HL-60 (cell line): ENCODE measurements at regions not wholly inside any gene's neighbourhood (a gene's known extent, or its start where the extent isn't known, plus 50 kb on each side); places are given as distances from the start of the nearest gene placed in this dataset.
"Not testable (repeated sequence)": the region's sequence is repeated elsewhere in the genome, so short reads cannot be mapped to it uniquely, and the experiment has no call there.

Source experiments
- DNase-seq, 2 experiments: peaks; one replicate each; pipeline ENCODE4 v3.0.0-alpha.2; 2010 to 2020; ENCODE audit warnings: low read depth in 1 of 2, low spot score in 1 of 2
- H3K27ac ChIP-seq: fragments of 250-450 bp; sonication (Bioruptor Pico); replicated peaks from 2 replicates; pipeline ENCODE4 v1.5.1; 2020; ENCODE audit warnings: mild to moderate bottlenecking, moderate library complexity
- H3K27me3 ChIP-seq: fragments of 250-450 bp; sonication (Bioruptor Pico); 2 replicates; pipeline ENCODE4 v1.5.1; 2021; ENCODE audit warnings: mild to moderate bottlenecking, moderate library complexity; ENCODE audit not compliant: insufficient read depth, poor library complexity, severe bottlenecking
- H3K4me3 ChIP-seq: replicated peaks from 2 replicates; pipeline ENCODE4 v1.5.1; 2011; ENCODE audit warnings: mild to moderate bottlenecking, control low read depth, low read length; ENCODE audit not compliant: insufficient read depth
- GABPA ChIP-seq: IDR thresholded peaks from 2 replicates; pipeline ENCODE4 v1.6.1; 2012; ENCODE audit warnings: low read depth
- POLR2AphosphoS5 ChIP-seq: IDR thresholded peaks from 2 replicates; pipeline ENCODE4 v1.6.1; 2012; ENCODE audit warnings: low read depth
- REST ChIP-seq: IDR thresholded peaks from 2 replicates; pipeline ENCODE4 v1.6.1; 2012; ENCODE audit warnings: low read depth; ENCODE audit not compliant: insufficient replicate concordance
- SPI1 ChIP-seq: IDR thresholded peaks from 2 replicates; pipeline ENCODE4 v1.6.1; 2012; ENCODE audit warnings: low read depth, mild to moderate bottlenecking, borderline replicate concordance
- TF ChIP-seq, protein P1 (sequence below): IDR thresholded peaks from one replicate; pipeline ENCODE4 v1.5.1; 2011; ENCODE audit warnings: low read length, control low read depth, inconsistent platforms; ENCODE audit not compliant: insufficient read depth

GRCh38 chr20:55934146-55934545 is 71.2 kb downstream of the CBLN4 start:
- DNase-seq: no peak
- Histone ChIP-seq H3K27ac (no peak overlapping the region), H3K4me3 (no peak overlapping the region), H3K27me3 (no peaks in the 10 kb centered on the region)
- TF ChIP-seq GABPA (no peak), REST (no peak), SPI1 (no peak), POLR2AphosphoS5 (no peak)
- TF ChIP-seq, protein P1, sequence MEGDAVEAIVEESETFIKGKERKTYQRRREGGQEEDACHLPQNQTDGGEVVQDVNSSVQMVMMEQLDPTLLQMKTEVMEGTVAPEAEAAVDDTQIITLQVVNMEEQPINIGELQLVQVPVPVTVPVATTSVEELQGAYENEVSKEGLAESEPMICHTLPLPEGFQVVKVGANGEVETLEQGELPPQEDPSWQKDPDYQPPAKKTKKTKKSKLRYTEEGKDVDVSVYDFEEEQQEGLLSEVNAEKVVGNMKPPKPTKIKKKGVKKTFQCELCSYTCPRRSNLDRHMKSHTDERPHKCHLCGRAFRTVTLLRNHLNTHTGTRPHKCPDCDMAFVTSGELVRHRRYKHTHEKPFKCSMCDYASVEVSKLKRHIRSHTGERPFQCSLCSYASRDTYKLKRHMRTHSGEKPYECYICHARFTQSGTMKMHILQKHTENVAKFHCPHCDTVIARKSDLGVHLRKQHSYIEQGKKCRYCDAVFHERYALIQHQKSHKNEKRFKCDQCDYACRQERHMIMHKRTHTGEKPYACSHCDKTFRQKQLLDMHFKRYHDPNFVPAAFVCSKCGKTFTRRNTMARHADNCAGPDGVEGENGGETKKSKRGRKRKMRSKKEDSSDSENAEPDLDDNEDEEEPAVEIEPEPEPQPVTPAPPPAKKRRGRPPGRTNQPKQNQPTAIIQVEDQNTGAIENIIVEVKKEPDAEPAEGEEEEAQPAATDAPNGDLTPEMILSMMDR: no peak

- not testable (repeated sequence) for DNase-seq, H3K27me3 ChIP-seq, H3K4me3 ChIP-seq
These were observed 74.4 kb downstream of the CBLN4 start for GRCh38 chr20:55930876-55931275.

DNA sequence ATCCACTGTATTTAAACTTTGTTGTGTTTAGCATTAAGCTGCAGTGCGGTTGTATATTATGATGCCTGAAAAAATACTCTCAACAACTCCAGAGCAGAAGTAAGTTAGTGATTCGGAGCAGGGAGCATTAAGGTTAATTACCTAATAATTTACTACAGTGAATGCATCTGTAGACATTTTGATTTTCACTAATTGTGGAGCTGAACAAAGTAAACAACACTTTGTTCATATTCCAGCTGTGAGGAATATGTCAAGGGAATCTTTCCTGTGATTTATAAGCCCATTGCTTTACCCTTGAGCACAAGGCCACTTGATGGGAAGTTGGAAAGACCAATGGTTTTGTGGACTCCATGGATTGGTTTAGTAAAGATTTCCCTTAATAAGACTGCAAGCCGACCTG is 77.1 kb downstream of the CBLN4 start:
- no peak overlapping the region for H3K27ac ChIP-seq
- no peak overlapping the region for H3K4me3 ChIP-seq
- DNase-seq: no peak
- TF ChIP-seq, protein P1: no peak
- TF ChIP-seq GABPA: no peak
- TF ChIP-seq SPI1: no peak
- no peak for TF ChIP-seq REST
- no peak for TF ChIP-seq POLR2AphosphoS5
- H3K27me3 ChIP-seq: no peaks in the 10 kb centered on the region

More at GRCh38 chr20:55930876-55931275, 74.4 kb downstream of the CBLN4 start:
- H3K27ac ChIP-seq: not testable (repeated sequence)

DNA sequence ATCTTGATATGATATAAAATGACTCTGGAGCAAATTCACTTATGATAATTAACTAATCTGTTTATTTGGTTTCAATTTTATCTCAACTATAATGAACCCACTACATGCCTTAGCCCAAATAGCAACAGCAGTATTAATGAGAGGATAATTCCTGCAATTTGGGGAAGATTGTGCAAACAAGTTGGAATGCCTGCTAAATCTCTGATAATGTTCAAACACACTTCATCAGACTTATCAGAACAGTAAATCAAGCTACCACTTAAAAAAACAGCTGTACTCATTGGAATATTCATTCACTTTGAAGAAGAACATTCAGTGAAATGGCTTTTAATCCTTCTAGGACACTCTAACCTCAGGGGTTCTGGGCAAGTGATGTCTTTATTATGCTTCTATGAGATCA is 85.4 kb downstream of the CBLN4 start:
- DNase-seq: no peak
- Histone ChIP-seq H3K27me3 (no peaks in the 10 kb centered on the region), H3K4me3 (no peak overlapping the region), H3K27ac (no peak overlapping the region)
- no peak for TF ChIP-seq POLR2AphosphoS5

DNA sequence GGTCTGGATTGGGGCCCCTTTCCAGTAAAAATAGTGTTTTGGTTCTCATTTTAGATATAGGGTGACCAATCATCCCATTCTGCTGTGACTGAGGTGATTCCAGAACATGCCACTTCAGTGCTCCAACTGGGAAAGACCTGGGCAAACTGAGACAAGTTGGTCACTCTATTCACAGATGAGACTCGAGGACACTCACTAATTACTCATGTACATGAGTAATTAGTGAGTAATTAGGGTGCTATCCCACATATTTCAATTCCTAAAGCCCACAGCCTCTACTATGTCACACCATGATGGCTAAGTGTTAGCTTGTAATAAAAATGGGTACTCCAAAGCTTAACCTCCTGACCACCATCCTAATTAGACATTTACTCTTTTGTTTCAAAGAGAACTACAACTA is 86.0 kb downstream of the CBLN4 start:
- TF ChIP-seq GABPA: no peak
- no peak overlapping the region for H3K4me3 ChIP-seq
- H3K27me3 ChIP-seq: no peaks in the 10 kb centered on the region
- no peak for DNase-seq
- H3K27ac ChIP-seq: no peak overlapping the region
